Neural crest cell (in vitro differentiated cells): ENCODE measurements at regions not wholly inside any gene's neighbourhood (a gene's known extent, or its start where the extent isn't known, plus 50 kb on each side); places are given as distances from the start of the nearest gene placed in this dataset.

Experiments used
- DNase-seq: peaks from one replicate; pipeline ENCODE4 v3.0.0; 2021; ENCODE audit warnings: low read depth, mixed read lengths, low spot score
- H3K27ac Mint-ChIP-seq: one replicate; pipeline ENCODE4 v1.8.0; 2021; ENCODE audit warnings: mild to moderate bottlenecking, mixed read lengths; ENCODE audit not compliant: unreplicated experiment
- H3K27me3 Mint-ChIP-seq: 2 replicates; pipeline ENCODE4 v1.8.0; 2021; ENCODE audit warnings: low read depth, mild to moderate bottlenecking, mixed read lengths
- H3K36me3 Mint-ChIP-seq: 2 replicates; pipeline ENCODE4 v1.8.0; 2021; ENCODE audit warnings: low read depth, mild to moderate bottlenecking, mixed read lengths
- H3K4me1 Mint-ChIP-seq: 2 replicates; pipeline ENCODE4 v1.8.0; 2021; ENCODE audit warnings: mixed read lengths
- H3K4me3 Mint-ChIP-seq: one replicate; pipeline ENCODE4 v1.8.0; 2021; ENCODE audit warnings: mild to moderate bottlenecking, mixed read lengths
- H3K9me3 Mint-ChIP-seq: 2 replicates; pipeline ENCODE4 v1.8.0; 2021; ENCODE audit warnings: mixed read lengths
- TF ChIP-seq, protein P1 (sequence below): fragments of 200-600 bp; sonication (generic); conservative IDR thresholded peaks from 2 replicates; pipeline ENCODE4 v1.5.0; 2021; ENCODE audit warnings: antibody characterized with exemption, mild to moderate bottlenecking

- no peak overlapping the region for H3K27ac Mint-ChIP-seq
Observed at GRCh38 chr1:4554271-4554865, 100.0 kb upstream of the AJAP1 start.

GRCh38 chr1:4557949-4558348, 96.5 kb upstream of the AJAP1 start:
- H3K27ac Mint-ChIP-seq = no peak overlapping the region
- TF ChIP-seq, protein P1, sequence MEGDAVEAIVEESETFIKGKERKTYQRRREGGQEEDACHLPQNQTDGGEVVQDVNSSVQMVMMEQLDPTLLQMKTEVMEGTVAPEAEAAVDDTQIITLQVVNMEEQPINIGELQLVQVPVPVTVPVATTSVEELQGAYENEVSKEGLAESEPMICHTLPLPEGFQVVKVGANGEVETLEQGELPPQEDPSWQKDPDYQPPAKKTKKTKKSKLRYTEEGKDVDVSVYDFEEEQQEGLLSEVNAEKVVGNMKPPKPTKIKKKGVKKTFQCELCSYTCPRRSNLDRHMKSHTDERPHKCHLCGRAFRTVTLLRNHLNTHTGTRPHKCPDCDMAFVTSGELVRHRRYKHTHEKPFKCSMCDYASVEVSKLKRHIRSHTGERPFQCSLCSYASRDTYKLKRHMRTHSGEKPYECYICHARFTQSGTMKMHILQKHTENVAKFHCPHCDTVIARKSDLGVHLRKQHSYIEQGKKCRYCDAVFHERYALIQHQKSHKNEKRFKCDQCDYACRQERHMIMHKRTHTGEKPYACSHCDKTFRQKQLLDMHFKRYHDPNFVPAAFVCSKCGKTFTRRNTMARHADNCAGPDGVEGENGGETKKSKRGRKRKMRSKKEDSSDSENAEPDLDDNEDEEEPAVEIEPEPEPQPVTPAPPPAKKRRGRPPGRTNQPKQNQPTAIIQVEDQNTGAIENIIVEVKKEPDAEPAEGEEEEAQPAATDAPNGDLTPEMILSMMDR = no peak
- no peak overlapping the region for H3K4me3 Mint-ChIP-seq
- no peaks in the 10 kb centered on the region for H3K4me1 Mint-ChIP-seq
- peaks cover 42% of the 10 kb centered on the region for H3K27me3 Mint-ChIP-seq
- no peak for DNase-seq
- no peaks in the 10 kb centered on the region for H3K36me3 Mint-ChIP-seq
- H3K9me3 Mint-ChIP-seq = no peaks in the 10 kb centered on the region

More at GRCh38 chr1:4554271-4554865, 100.0 kb upstream of the AJAP1 start:
- no peak for DNase-seq
- TF ChIP-seq, protein P1 = no peak
- no peaks in the 10 kb centered on the region for H3K4me1 Mint-ChIP-seq
- no peaks in the 10 kb centered on the region for H3K9me3 Mint-ChIP-seq
- no peaks in the 10 kb centered on the region for H3K36me3 Mint-ChIP-seq
- no peak overlapping the region for H3K4me3 Mint-ChIP-seq
- H3K27me3 Mint-ChIP-seq = peaks cover 46% of the 10 kb centered on the region

- no peak overlapping the region for H3K27ac Mint-ChIP-seq
- H3K9me3 Mint-ChIP-seq = no peaks in the 10 kb centered on the region
- DNase-seq = no peak
- H3K36me3 Mint-ChIP-seq = no peaks in the 10 kb centered on the region
- H3K27me3 Mint-ChIP-seq = peaks cover 31% of the 10 kb centered on the region
- no peak overlapping the region for H3K4me3 Mint-ChIP-seq
- TF ChIP-seq, protein P1 = no peak
- H3K4me1 Mint-ChIP-seq = no peaks in the 10 kb centered on the region
Observed at GRCh38 chr1:4561205-4561604, 93.2 kb upstream of the AJAP1 start.

- Mint-ChIP-seq H3K4me3 (no peak overlapping the region), H3K4me1 (no peaks in the 10 kb centered on the region), H3K36me3 (no peaks in the 10 kb centered on the region), H3K27me3 (peaks cover 31% of the 10 kb centered on the region), H3K9me3 (no peaks in the 10 kb centered on the region), H3K27ac (no peak overlapping the region)
- TF ChIP-seq, protein P1 = no peak
- no peak for DNase-seq
Observed at GRCh38 chr1:4562321-4562720, 92.1 kb upstream of the AJAP1 start.

- DNase-seq = no peak
- H3K27me3 Mint-ChIP-seq = peaks cover 31% of the 10 kb centered on the region
- no peaks in the 10 kb centered on the region for H3K9me3 Mint-ChIP-seq
- H3K36me3 Mint-ChIP-seq = no peaks in the 10 kb centered on the region
- no peak overlapping the region for H3K4me3 Mint-ChIP-seq
- TF ChIP-seq, protein P1 = no peak
- H3K4me1 Mint-ChIP-seq = no peaks in the 10 kb centered on the region
- H3K27ac Mint-ChIP-seq = no peak overlapping the region
Observed at GRCh38 chr1:4563586-4563985, 90.8 kb upstream of the AJAP1 start.
